Activated CD4-positive, alpha-beta T cell treated with anti-CD3 and anti-CD28 coated beads for 36 hours (primary cell): ENCODE measurements at regions not wholly inside any gene's neighbourhood (a gene's known extent, or its start where the extent isn't known, plus 50 kb on each side); places are given as distances from the start of the nearest gene placed in this dataset.

Experiments used
- ATAC-seq: fragments of 200-7000 bp; cut with Tn5 transposase; one replicate; pipeline ENCODE4 v1.10.0; 2021; ENCODE audit warnings: mild to moderate bottlenecking, moderate library complexity
- CTCF ChIA-PET: fragments of 350-600 bp; sonication (Branson Sonifier 250); formaldehyde crosslinking; loops from one replicate; lab custom pipeline; 2021; ENCODE audit warnings: antibody characterized with exemption; lab: Charles Lee
- POLR2A ChIA-PET: fragments of 350-600 bp; sonication (Branson Sonifier 250); formaldehyde crosslinking; loops from one replicate; lab custom pipeline; 2021; ENCODE audit warnings: antibody characterized with exemption, inconsistent platforms; lab: Charles Lee
- DNase-seq: peaks from one replicate; pipeline ENCODE4 v3.0.0-alpha.2; 2020
- H3K27ac Mint-ChIP-seq: one replicate; pipeline ENCODE4 v1.8.0; 2021; ENCODE audit warnings: mixed read lengths
- H3K27me3 Mint-ChIP-seq: one replicate; pipeline ENCODE4 v1.8.0; 2021; ENCODE audit warnings: mixed read lengths
- H3K36me3 Mint-ChIP-seq: one replicate; pipeline ENCODE4 v1.8.0; 2021; ENCODE audit warnings: low read depth, mixed read lengths
- H3K4me1 Mint-ChIP-seq: one replicate; pipeline ENCODE4 v1.8.0; 2021; ENCODE audit warnings: mixed read lengths
- H3K4me3 Mint-ChIP-seq: one replicate; pipeline ENCODE4 v1.8.0; 2021; ENCODE audit warnings: mild to moderate bottlenecking, moderate library complexity, mixed read lengths
- H3K9me3 Mint-ChIP-seq: one replicate; pipeline ENCODE4 v1.8.0; 2021; ENCODE audit warnings: low read depth, mixed read lengths
- intact Hi-C, 2 experiments: fragments of 100-400 bp; cut with DNase I in 1 of 2; cut with micrococcal nuclease in 1 of 2; formaldehyde crosslinking; loops; one replicate each; pipeline versions ENCODE4 v1.14.2 to v1.15.1; 2022 to 2024; cut with DNase I, micrococcal nuclease

DNA sequence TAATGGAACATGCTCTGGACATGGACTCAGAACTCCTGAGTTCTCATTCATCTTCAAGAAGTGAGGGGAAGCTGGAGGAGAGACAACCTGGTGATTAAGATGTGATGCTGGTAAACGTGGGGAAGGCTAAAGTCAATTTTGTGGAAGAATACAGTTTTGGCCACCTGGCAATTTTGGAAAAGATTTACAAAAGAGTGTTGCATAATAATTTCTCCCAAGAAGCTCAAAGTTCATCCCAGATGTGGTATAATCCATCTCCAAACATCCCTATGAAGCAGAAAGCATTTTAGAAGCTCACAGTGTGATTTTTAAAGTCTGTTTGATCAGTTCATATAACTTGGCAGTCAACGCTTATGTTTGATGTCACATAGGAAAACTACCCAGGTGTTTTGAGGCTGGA is 208.7 kb downstream of the LMX1A start:
- ChIA-PET CTCF (no interaction called here), POLR2A (no interaction called here)
- H3K36me3 Mint-ChIP-seq = no peaks in the 10 kb centered on the region
- ATAC-seq (no peak), DNase-seq (no peak)
- intact Hi-C loops = loop anchor here (10.0 kb wide), 2 partner anchors 87 to 447 kb away; no protein-coding TSS in a partner anchor
- H3K27ac Mint-ChIP-seq = no peak overlapping the region
- H3K4me3 Mint-ChIP-seq = no peak overlapping the region
- H3K4me1 Mint-ChIP-seq = no peaks in the 10 kb centered on the region
- H3K9me3 Mint-ChIP-seq = no peaks in the 10 kb centered on the region
- peaks cover 10% of the 10 kb centered on the region for H3K27me3 Mint-ChIP-seq

- Mint-ChIP-seq H3K27me3 (peaks cover 15% of the 10 kb centered on the region), H3K4me3 (no peak overlapping the region), H3K36me3 (no peaks in the 10 kb centered on the region), H3K27ac (no peak overlapping the region), H3K4me1 (no peaks in the 10 kb centered on the region), H3K9me3 (no peaks in the 10 kb centered on the region)
- intact Hi-C loops = loop anchor here (1.0 to 10.0 kb wide), 3 partner anchors 90 to 450 kb away; no protein-coding TSS in a partner anchor
- DNase-seq (peak; percentile 57), ATAC-seq (peak; percentile 30)
- ChIA-PET POLR2A (no interaction called here), CTCF (interaction anchor here (0.6 to 1.5 kb wide), 11 partner anchors 8 to 223 kb away, joined by 3 to 8 read pairs (median 4); no protein-coding TSS in a partner anchor)
These were observed 211.6 kb downstream of the LMX1A start for GRCh38 chr1:165144757-165145397.

- ChIA-PET CTCF (interaction anchor here (1.0 kb wide), 1 partner anchor 17 kb away, joined by 4 read pairs; no protein-coding TSS in a partner anchor), POLR2A (no interaction called here)
- intact Hi-C loops = loop anchor here (10.0 kb wide), 2 partner anchors 91 to 451 kb away; no protein-coding TSS in a partner anchor
- peak; percentile 60 for DNase-seq
- no peaks in the 10 kb centered on the region for H3K9me3 Mint-ChIP-seq
- no peak overlapping the region for H3K4me3 Mint-ChIP-seq
- H3K27me3 Mint-ChIP-seq = peaks cover 18% of the 10 kb centered on the region
- H3K4me1 Mint-ChIP-seq = no peaks in the 10 kb centered on the region
- H3K36me3 Mint-ChIP-seq = no peaks in the 10 kb centered on the region
- no peak overlapping the region for H3K27ac Mint-ChIP-seq
- no peak for ATAC-seq
These were observed 213.0 kb downstream of the LMX1A start for GRCh38 chr1:165143437-165144065.

DNA sequence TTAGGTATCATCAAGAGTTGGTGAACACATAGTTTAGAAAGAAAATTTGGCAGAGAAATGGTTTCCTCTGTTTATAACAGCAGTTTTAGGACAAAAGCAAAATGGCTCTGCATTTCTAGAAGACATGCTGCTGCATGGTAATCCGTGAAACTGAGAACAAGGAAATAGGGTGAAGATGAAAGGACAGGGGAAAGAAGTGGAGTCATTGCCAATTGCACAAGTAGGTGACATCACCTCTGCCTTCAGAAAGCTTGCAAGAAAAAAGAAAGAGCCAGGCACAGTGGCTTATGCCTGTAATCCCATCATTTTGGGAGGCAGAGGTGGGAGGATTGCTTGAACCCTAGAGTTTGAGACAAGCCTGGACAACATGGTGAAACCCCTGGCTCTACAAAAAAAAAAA is 217.6 kb downstream of the LMX1A start:
- intact Hi-C loops = no loop called here
- H3K4me1 Mint-ChIP-seq = no peaks in the 10 kb centered on the region
- H3K27me3 Mint-ChIP-seq = peaks cover 18% of the 10 kb centered on the region
- ChIA-PET POLR2A (no interaction called here), CTCF (no interaction called here)
- no peaks in the 10 kb centered on the region for H3K9me3 Mint-ChIP-seq
- H3K27ac Mint-ChIP-seq = no peak overlapping the region
- no peaks in the 10 kb centered on the region for H3K36me3 Mint-ChIP-seq
- H3K4me3 Mint-ChIP-seq = no peak overlapping the region
- ATAC-seq (no peak), DNase-seq (no peak)

- peaks cover 12% of the 10 kb centered on the region for H3K27me3 Mint-ChIP-seq
- CTCF ChIA-PET = interaction anchor here (0.6 kb wide), 1 partner anchor 279 kb away, joined by 3 read pairs; no protein-coding TSS in a partner anchor
- no peaks in the 10 kb centered on the region for H3K9me3 Mint-ChIP-seq
- ATAC-seq = no peak
- intact Hi-C loops = no loop called here
- H3K27ac Mint-ChIP-seq = no peak overlapping the region
- no peaks in the 10 kb centered on the region for H3K36me3 Mint-ChIP-seq
- H3K4me1 Mint-ChIP-seq = no peaks in the 10 kb centered on the region
- POLR2A ChIA-PET = no interaction called here
- no peak for DNase-seq
- H3K4me3 Mint-ChIP-seq = no peak overlapping the region
These were observed 218.8 kb downstream of the LMX1A start for GRCh38 chr1:165137551-165138316.

DNA sequence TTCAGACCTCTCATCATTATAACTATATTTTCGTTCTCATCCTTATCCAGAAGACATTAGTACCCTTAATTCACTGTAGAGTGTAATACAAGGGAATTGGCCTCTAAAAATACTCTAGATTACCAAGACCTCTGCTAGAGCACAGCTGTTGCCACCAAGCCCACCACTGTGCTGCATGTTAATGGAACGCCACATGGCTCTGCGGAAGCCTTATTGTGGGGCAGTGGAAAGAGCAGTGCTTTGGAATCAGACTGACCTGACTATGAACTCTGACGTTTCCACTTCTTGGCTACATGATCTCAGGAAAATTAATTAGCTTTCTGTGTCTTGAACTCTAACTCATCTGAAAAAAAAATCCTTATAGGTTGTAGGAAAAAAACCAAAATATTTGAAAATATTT is 222.1 kb downstream of the LMX1A start:
- Mint-ChIP-seq H3K27ac (no peak overlapping the region), H3K4me3 (no peak overlapping the region), H3K9me3 (no peaks in the 10 kb centered on the region), H3K27me3 (peaks cover 10% of the 10 kb centered on the region), H3K36me3 (no peaks in the 10 kb centered on the region), H3K4me1 (no peaks in the 10 kb centered on the region)
- intact Hi-C loops = no loop called here
- POLR2A ChIA-PET = no interaction called here
- CTCF ChIA-PET = interaction anchor here (1.5 to 1.7 kb wide), 2 partner anchors 15 to 20 kb away, joined by 3 to 4 read pairs; no protein-coding TSS in a partner anchor
- DNase-seq (no peak), ATAC-seq (no peak)

GRCh38 chr1:165129568-165130164 is 226.8 kb downstream of the LMX1A start:
- POLR2A ChIA-PET = no interaction called here
- ATAC-seq (no peak), DNase-seq (peak; percentile 69)
- H3K27me3 Mint-ChIP-seq = peaks cover 13% of the 10 kb centered on the region
- H3K9me3 Mint-ChIP-seq = no peaks in the 10 kb centered on the region
- intact Hi-C loops = no loop called here
- CTCF ChIA-PET = interaction anchor here (0.6 to 2.1 kb wide), 7 partner anchors 10 to 238 kb away, joined by 3 to 10 read pairs (median 5); no protein-coding TSS in a partner anchor
- H3K4me3 Mint-ChIP-seq = no peak overlapping the region
- H3K36me3 Mint-ChIP-seq = no peaks in the 10 kb centered on the region
- no peak overlapping the region for H3K27ac Mint-ChIP-seq
- H3K4me1 Mint-ChIP-seq = no peaks in the 10 kb centered on the region

DNA sequence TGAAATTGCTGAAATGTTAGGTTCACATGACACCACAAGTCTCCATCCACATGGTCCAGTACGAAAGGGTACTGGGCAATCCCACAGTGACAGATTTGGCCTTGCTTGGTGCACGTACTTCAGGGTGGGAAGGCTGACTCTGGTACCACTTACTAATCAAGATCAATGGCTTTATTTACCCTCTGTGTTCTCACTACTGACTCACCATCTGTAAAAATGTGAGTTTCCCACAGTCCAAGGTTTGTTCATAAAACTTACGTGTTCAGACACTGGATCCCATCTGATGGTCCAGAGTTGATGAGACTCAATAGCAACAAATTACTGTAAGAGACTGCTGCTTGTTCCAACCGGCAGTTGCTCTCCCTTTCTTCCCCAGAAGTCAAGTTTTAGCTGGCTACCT is 231.7 kb downstream of the LMX1A start:
- Mint-ChIP-seq H3K4me1 (no peaks in the 10 kb centered on the region), H3K27ac (no peak overlapping the region), H3K27me3 (peaks cover 20% of the 10 kb centered on the region), H3K4me3 (no peak overlapping the region), H3K9me3 (no peaks in the 10 kb centered on the region), H3K36me3 (no peaks in the 10 kb centered on the region)
- intact Hi-C loops = no loop called here
- ATAC-seq = no peak
- CTCF ChIA-PET = interaction anchor here (1.5 kb wide), 1 partner anchor 12 kb away, joined by 7 read pairs; no protein-coding TSS in a partner anchor
- DNase-seq = no peak
- POLR2A ChIA-PET = no interaction called here

DNA sequence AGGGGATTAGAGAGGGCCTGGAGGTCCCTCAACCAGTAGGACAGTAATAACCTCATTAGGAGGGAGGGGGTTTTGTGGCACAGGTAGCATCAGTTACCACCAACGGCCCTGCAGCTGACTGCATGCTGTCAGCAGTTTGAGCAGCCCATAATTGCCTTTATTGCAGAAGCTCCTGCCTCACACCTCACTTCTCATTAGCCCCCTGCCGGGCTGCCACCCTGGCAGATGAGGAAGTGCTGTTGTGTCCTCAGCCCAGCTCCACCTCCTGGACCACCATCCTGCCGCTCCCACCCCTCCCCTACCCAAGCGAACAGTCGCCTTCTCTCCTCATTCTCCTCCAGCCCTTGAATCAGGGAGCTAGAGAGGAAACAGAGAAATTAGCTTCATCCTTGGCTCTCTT is 237.4 kb downstream of the LMX1A start:
- no peak overlapping the region for H3K27ac Mint-ChIP-seq
- DNase-seq (no peak), ATAC-seq (no peak)
- H3K9me3 Mint-ChIP-seq = no peaks in the 10 kb centered on the region
- peaks cover 32% of the 10 kb centered on the region for H3K27me3 Mint-ChIP-seq
- no peaks in the 10 kb centered on the region for H3K4me1 Mint-ChIP-seq
- intact Hi-C loops = loop anchor here in 1 of 2 experiments (5.0 kb wide), 1 partner anchor 248 kb away; no protein-coding TSS in a partner anchor
- ChIA-PET POLR2A (no interaction called here), CTCF (interaction anchor here (1.2 to 1.8 kb wide), 2 partner anchors 10 to 15 kb away, joined by 3 to 10 read pairs; no protein-coding TSS in a partner anchor)
- H3K4me3 Mint-ChIP-seq = no peak overlapping the region
- H3K36me3 Mint-ChIP-seq = no peaks in the 10 kb centered on the region

DNA sequence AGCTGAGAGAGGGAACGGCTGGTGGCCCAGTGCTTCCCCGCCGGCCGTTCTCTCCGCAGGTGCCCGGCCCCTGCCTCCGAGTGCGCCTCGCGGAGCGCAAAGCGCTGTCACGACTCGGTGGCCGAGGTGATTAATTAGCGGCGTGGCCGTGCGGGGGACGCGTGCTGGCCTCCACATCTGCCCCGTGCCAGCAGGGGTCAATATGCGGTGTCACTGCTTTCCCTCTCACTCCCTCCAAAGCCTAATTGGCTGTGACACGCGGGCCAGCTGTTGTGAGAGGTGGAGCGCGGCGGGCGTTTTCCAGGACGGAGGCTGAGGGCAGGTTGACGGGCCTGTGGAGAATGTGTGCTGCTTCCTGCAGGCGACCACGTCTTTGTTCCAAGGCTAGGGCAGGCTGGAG is 239.0 kb downstream of the LMX1A start:
- Mint-ChIP-seq H3K4me1 (no peaks in the 10 kb centered on the region), H3K9me3 (no peaks in the 10 kb centered on the region), H3K27me3 (peaks cover 28% of the 10 kb centered on the region), H3K36me3 (no peaks in the 10 kb centered on the region), H3K4me3 (no peak overlapping the region), H3K27ac (no peak overlapping the region)
- ChIA-PET CTCF (no interaction called here), POLR2A (no interaction called here)
- intact Hi-C loops = loop anchor here in 1 of 2 experiments (5.0 kb wide), 1 partner anchor 250 kb away; no protein-coding TSS in a partner anchor
- ATAC-seq = no peak
- no peak for DNase-seq

- Mint-ChIP-seq H3K27ac (no peak overlapping the region), H3K36me3 (no peaks in the 10 kb centered on the region), H3K4me1 (no peaks in the 10 kb centered on the region), H3K9me3 (no peaks in the 10 kb centered on the region), H3K27me3 (peaks cover 31% of the 10 kb centered on the region), H3K4me3 (no peak overlapping the region)
- no peak for DNase-seq
- POLR2A ChIA-PET = interaction anchor here (0.6 kb wide), 1 partner anchor 275 kb away, joined by 4 read pairs; no protein-coding TSS in a partner anchor
- intact Hi-C loops = loop anchor here in 1 of 2 experiments (5.0 kb wide), 1 partner anchor 251 kb away; no protein-coding TSS in a partner anchor
- no peak for ATAC-seq
- CTCF ChIA-PET = interaction anchor here (0.7 kb wide), 1 partner anchor 17 kb away, joined by 3 read pairs; no protein-coding TSS in a partner anchor
These were observed 239.8 kb downstream of the LMX1A start for GRCh38 chr1:165116732-165117131.
